HL-60 (cell line): ENCODE measurements at regions not wholly inside any gene's neighbourhood (a gene's known extent, or its start where the extent isn't known, plus 50 kb on each side); places are given as distances from the start of the nearest gene placed in this dataset.

Experiments used
- GABPA ChIP-seq: IDR thresholded peaks from 2 replicates; pipeline ENCODE4 v1.6.1; 2012; ENCODE audit warnings: low read depth
- POLR2AphosphoS5 ChIP-seq: IDR thresholded peaks from 2 replicates; pipeline ENCODE4 v1.6.1; 2012; ENCODE audit warnings: low read depth
- SPI1 ChIP-seq: IDR thresholded peaks from 2 replicates; pipeline ENCODE4 v1.6.1; 2012; ENCODE audit warnings: low read depth, mild to moderate bottlenecking, borderline replicate concordance
- TF ChIP-seq, protein P1 (sequence below): IDR thresholded peaks from one replicate; pipeline ENCODE4 v1.5.1; 2011; ENCODE audit warnings: low read length, control low read depth, inconsistent platforms; ENCODE audit not compliant: insufficient read depth
- TF ChIP-seq, protein P2 (sequence below): IDR thresholded peaks from 2 replicates; pipeline ENCODE4 v1.6.1; 2012; ENCODE audit warnings: low read depth; ENCODE audit not compliant: insufficient replicate concordance

DNA sequence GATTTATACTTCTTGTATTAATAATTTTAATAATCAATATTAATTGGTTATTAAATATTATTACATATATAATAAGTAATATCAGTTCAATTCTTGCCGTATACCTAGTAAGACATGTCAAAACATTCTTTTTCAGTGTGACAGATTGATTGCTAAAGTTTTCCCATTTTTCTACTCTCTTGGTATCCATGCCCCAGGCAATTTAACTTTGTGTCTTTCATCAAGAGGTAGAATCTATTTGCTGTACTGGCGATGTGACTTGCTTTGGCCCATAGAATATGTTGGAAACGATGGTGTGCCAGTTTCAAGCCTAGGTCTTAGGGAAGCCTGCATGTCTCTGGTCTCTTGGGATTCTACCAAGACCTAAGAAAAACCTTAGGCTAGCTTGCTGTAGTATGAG is 436.1 kb upstream of the ADAMTS5 start:
- TF ChIP-seq, protein P1, sequence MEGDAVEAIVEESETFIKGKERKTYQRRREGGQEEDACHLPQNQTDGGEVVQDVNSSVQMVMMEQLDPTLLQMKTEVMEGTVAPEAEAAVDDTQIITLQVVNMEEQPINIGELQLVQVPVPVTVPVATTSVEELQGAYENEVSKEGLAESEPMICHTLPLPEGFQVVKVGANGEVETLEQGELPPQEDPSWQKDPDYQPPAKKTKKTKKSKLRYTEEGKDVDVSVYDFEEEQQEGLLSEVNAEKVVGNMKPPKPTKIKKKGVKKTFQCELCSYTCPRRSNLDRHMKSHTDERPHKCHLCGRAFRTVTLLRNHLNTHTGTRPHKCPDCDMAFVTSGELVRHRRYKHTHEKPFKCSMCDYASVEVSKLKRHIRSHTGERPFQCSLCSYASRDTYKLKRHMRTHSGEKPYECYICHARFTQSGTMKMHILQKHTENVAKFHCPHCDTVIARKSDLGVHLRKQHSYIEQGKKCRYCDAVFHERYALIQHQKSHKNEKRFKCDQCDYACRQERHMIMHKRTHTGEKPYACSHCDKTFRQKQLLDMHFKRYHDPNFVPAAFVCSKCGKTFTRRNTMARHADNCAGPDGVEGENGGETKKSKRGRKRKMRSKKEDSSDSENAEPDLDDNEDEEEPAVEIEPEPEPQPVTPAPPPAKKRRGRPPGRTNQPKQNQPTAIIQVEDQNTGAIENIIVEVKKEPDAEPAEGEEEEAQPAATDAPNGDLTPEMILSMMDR: no peak
- TF ChIP-seq POLR2AphosphoS5 (no peak), GABPA (no peak), SPI1 (no peak)
- TF ChIP-seq, protein P2, sequence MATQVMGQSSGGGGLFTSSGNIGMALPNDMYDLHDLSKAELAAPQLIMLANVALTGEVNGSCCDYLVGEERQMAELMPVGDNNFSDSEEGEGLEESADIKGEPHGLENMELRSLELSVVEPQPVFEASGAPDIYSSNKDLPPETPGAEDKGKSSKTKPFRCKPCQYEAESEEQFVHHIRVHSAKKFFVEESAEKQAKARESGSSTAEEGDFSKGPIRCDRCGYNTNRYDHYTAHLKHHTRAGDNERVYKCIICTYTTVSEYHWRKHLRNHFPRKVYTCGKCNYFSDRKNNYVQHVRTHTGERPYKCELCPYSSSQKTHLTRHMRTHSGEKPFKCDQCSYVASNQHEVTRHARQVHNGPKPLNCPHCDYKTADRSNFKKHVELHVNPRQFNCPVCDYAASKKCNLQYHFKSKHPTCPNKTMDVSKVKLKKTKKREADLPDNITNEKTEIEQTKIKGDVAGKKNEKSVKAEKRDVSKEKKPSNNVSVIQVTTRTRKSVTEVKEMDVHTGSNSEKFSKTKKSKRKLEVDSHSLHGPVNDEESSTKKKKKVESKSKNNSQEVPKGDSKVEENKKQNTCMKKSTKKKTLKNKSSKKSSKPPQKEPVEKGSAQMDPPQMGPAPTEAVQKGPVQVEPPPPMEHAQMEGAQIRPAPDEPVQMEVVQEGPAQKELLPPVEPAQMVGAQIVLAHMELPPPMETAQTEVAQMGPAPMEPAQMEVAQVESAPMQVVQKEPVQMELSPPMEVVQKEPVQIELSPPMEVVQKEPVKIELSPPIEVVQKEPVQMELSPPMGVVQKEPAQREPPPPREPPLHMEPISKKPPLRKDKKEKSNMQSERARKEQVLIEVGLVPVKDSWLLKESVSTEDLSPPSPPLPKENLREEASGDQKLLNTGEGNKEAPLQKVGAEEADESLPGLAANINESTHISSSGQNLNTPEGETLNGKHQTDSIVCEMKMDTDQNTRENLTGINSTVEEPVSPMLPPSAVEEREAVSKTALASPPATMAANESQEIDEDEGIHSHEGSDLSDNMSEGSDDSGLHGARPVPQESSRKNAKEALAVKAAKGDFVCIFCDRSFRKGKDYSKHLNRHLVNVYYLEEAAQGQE: no peak
